IMR-90 (cell line): ENCODE measurements at regions not wholly inside any gene's neighbourhood (a gene's known extent, or its start where the extent isn't known, plus 50 kb on each side); places are given as distances from the start of the nearest gene placed in this dataset.

ENCODE experiments used
- ATAC-seq: fragments of 200-7000 bp; cut with Tn5 transposase; 2 replicates; pipeline ENCODE4 v1.9.1; 2020; ENCODE audit warnings: low read depth, mild to moderate bottlenecking, moderate library complexity
- BruUV-seq: library from RNA; stranded (reverse); fragments of 400-500 nt; replicated peaks from 2 replicates; lab custom pipeline; 2021; lab: Mats Ljungman, UMichigan
- CTCF ChIA-PET: fragments of 300-600 bp; formaldehyde crosslinking; extraction: SDS; loops from one replicate; lab custom pipeline; 2021; ENCODE audit warnings: antibody characterized with exemption; lab: Yijun Ruan, JAX
- POLR2A ChIA-PET: fragments of 300-600 bp; sonication (Branson Sonifier 250); formaldehyde crosslinking; loops from one replicate; lab custom pipeline; 2022; ENCODE audit warnings: antibody characterized with exemption; ENCODE audit not compliant: unreplicated experiment; lab: Charles Lee
- DNase-seq: peaks from one replicate; pipeline ENCODE4 v3.0.0; 2013
- H2AFZ ChIP-seq: replicated peaks from 2 replicates; pipeline ENCODE3; 2013; ENCODE audit warnings: low read length, mild to moderate bottlenecking; ENCODE audit not compliant: poor library complexity
- H2AK5ac ChIP-seq: 2 replicates; pipeline ENCODE4 v1.6.1; 2013; ENCODE audit warnings: low read depth, low read length, inconsistent platforms
- H2AK9ac ChIP-seq: replicated peaks from 2 replicates; pipeline ENCODE3; 2013; ENCODE audit warnings: mild to moderate bottlenecking, low read depth, low read length, moderate library complexity; ENCODE audit not compliant: poor library complexity
- H2BK120ac ChIP-seq: 2 replicates; pipeline ENCODE4 v1.6.1; 2013; ENCODE audit warnings: low read depth, low read length, inconsistent platforms
- H2BK15ac ChIP-seq: 3 replicates; pipeline ENCODE4 v1.6.1; 2013; ENCODE audit warnings: low read depth, low read length, inconsistent platforms
- H2BK20ac ChIP-seq: 2 replicates; pipeline ENCODE4 v1.6.1; 2013; ENCODE audit warnings: low read depth, mild to moderate bottlenecking, inconsistent platforms, low read length, moderate library complexity
- H2BK5ac ChIP-seq: 2 replicates; pipeline ENCODE4 v1.6.1; 2013; ENCODE audit warnings: mild to moderate bottlenecking, low read depth, low read length, inconsistent platforms; ENCODE audit not compliant: poor library complexity, severe bottlenecking
- H3K14ac ChIP-seq: replicated peaks from 2 replicates; pipeline ENCODE4 v1.6.1; 2013; ENCODE audit warnings: low read depth, low read length, inconsistent platforms
- H3K18ac ChIP-seq: 2 replicates; pipeline ENCODE4 v1.6.1; 2013; ENCODE audit warnings: low read depth, low read length, control low read depth
- H3K23ac ChIP-seq: 2 replicates; pipeline ENCODE4 v1.6.1; 2013; ENCODE audit warnings: low read depth, low read length, inconsistent platforms
- H3K27ac ChIP-seq: 2 replicates; pipeline ENCODE4 v1.5.1; 2013; ENCODE audit warnings: mild to moderate bottlenecking, control low read depth, low read length; ENCODE audit not compliant: insufficient read depth
- H3K27me3 ChIP-seq: 2 replicates; pipeline ENCODE4 v1.6.1; 2013; ENCODE audit warnings: low read length; ENCODE audit not compliant: control insufficient read depth, insufficient read depth
- H3K36me3 ChIP-seq: 2 replicates; pipeline ENCODE4 v1.6.1; 2013; ENCODE audit warnings: low read length, mixed read lengths; ENCODE audit not compliant: control insufficient read depth, insufficient read depth
- H3K4ac ChIP-seq: 2 replicates; pipeline ENCODE4 v1.6.1; 2013; ENCODE audit warnings: low read depth, low read length, inconsistent platforms
- H3K4me1 ChIP-seq: 2 replicates; pipeline ENCODE4 v1.6.1; 2013; ENCODE audit warnings: low read length, mixed read lengths; ENCODE audit not compliant: control insufficient read depth, insufficient read depth
- H3K4me2 ChIP-seq: 2 replicates; pipeline ENCODE4 v1.6.1; 2013; ENCODE audit warnings: low read depth, mild to moderate bottlenecking, control low read depth, low read length, moderate library complexity
- H3K4me3 ChIP-seq: 2 replicates; pipeline ENCODE4 v1.5.1; 2013; ENCODE audit warnings: low read depth, mild to moderate bottlenecking, control low read depth, low read length, moderate library complexity; ENCODE audit not compliant: insufficient read depth
- H3K56ac ChIP-seq: 2 replicates; pipeline ENCODE4 v1.6.1; 2013; ENCODE audit warnings: low read length, inconsistent platforms; ENCODE audit not compliant: insufficient read depth; ENCODE audit errors: extremely low read depth
- H3K79me1 ChIP-seq, 2 experiments: 2 replicates each; pipeline ENCODE4 v1.6.1; 2013; ENCODE audit warnings: low read length in 2 of 2, inconsistent platforms in 1 of 2, low read depth in 1 of 2
- H3K9ac ChIP-seq: 2 replicates; pipeline ENCODE4 v1.6.1; 2013; ENCODE audit warnings: low read depth, low read length, control low read depth
- H3K9me1 ChIP-seq: 2 replicates; pipeline ENCODE4 v1.6.1; 2013; ENCODE audit warnings: low read length, inconsistent platforms; ENCODE audit not compliant: insufficient read depth
- H3K9me3 ChIP-seq: 2 replicates; pipeline ENCODE4 v1.6.1; 2013; ENCODE audit warnings: low read length; ENCODE audit not compliant: control insufficient read depth, insufficient read depth
- H4K20me1 ChIP-seq: 2 replicates; pipeline ENCODE4 v1.6.1; 2013; ENCODE audit warnings: low read length, inconsistent platforms; ENCODE audit not compliant: insufficient read depth
- H4K5ac ChIP-seq: 2 replicates; pipeline ENCODE4 v1.6.1; 2013; ENCODE audit warnings: mild to moderate bottlenecking, low read depth, low read length, control low read depth
- H4K8ac ChIP-seq, 2 experiments: 2 replicates each; pipeline ENCODE4 v1.6.1; 2013; ENCODE audit warnings: low read depth in 2 of 2, low read length in 2 of 2, control low read depth in 1 of 2, inconsistent platforms in 1 of 2
- H4K91ac ChIP-seq: 2 replicates; pipeline ENCODE4 v1.6.1; 2013; ENCODE audit warnings: low read depth, low read length, inconsistent platforms; ENCODE audit not compliant: insufficient read depth
- BHLHE40 ChIP-seq: fragments of 150-350 bp; IDR thresholded peaks from 2 replicates; pipeline ENCODE4 v1.6.1; 2016; ENCODE audit warnings: mild to moderate bottlenecking, low read depth, low read length
- CHD1 ChIP-seq: IDR thresholded peaks from 2 replicates; pipeline ENCODE4 v1.6.1; 2012; ENCODE audit warnings: low read depth, low read length, improper control_type of control experiment
- MAFK ChIP-seq: IDR thresholded peaks from 2 replicates; pipeline ENCODE4 v1.6.1; 2012; ENCODE audit warnings: low read depth, low read length, improper control_type of control experiment
- NFE2L2 ChIP-seq: fragments of 150-350 bp; IDR thresholded peaks from 2 replicates; pipeline ENCODE4 v1.6.1; 2016; ENCODE audit warnings: low read depth, mild to moderate bottlenecking, low read length
- RAD21 ChIP-seq: IDR thresholded peaks from 2 replicates; pipeline ENCODE4 v1.6.1; 2012; ENCODE audit warnings: low read length, improper control_type of control experiment
- RFX5 ChIP-seq: IDR thresholded peaks from 2 replicates; pipeline ENCODE4 v1.8.0; 2012; ENCODE audit warnings: low read depth, mild to moderate bottlenecking, low read length, moderate library complexity
- SMC3 ChIP-seq: fragments of 150-350 bp; IDR thresholded peaks from 2 replicates; pipeline ENCODE4 v1.6.1; 2016; ENCODE audit warnings: low read depth, mild to moderate bottlenecking, antibody characterized with exemption, low read length, moderate library complexity
- WGBS, 2 experiments: methylation state at CpG; one replicate each; pipeline versions ENCODE4 v1.1.5 to v1.1.7; 2013; ENCODE audit warnings: missing lambda C conversion rate in 2 of 2; ENCODE audit not compliant: insufficient read length in 1 of 2; ENCODE audit errors: extremely low coverage in 2 of 2; 5-methylcytosine and 5-hydroxymethylcytosine counted together
- dilution Hi-C: fragments of 300-500 bp; cut with HindIII; formaldehyde crosslinking; loops from one replicate; pipeline ENCODE4 v1.14.3; 2018; ENCODE audit warnings: low sequenced_read_pairs; ENCODE audit not compliant: unreplicated experiment
- in situ Hi-C: fragments of 300-500 bp; cut with MboI; formaldehyde crosslinking; loops from 3 replicates; pipeline ENCODE4 v1.14.3; 2019; ENCODE audit warnings: low sequenced_read_pairs, inconsistent platforms, mixed read lengths
- intact Hi-C: fragments of 100-400 bp; cut with micrococcal nuclease; formaldehyde crosslinking; loops from 2 replicates; pipeline ENCODE4 v1.10.0; 2022
- TF ChIP-seq, protein P1 (sequence below): fragments of 150-350 bp; IDR thresholded peaks from 2 replicates; pipeline ENCODE4 v1.6.1; 2016; ENCODE audit warnings: low read depth, mild to moderate bottlenecking, low read length, moderate library complexity, borderline replicate concordance

- no peak overlapping the region for H4K8ac ChIP-seq
- H3K4me3 ChIP-seq: no peak overlapping the region
- no CpG with 5 or more reads among the region's 3 CpGs for WGBS, 2 experiments
- no peak overlapping the region for H2AK9ac ChIP-seq
- BruUV-seq: no TSS peak
- H3K23ac ChIP-seq: no peak overlapping the region
- no peak for DNase-seq
- no peaks in the 10 kb centered on the region; the same call in 1 of the 2 replicates for H3K27me3 ChIP-seq
- H3K9ac ChIP-seq: no peak overlapping the region
- ChIA-PET POLR2A (no interaction called here), CTCF (no interaction called here)
- H2AK5ac ChIP-seq: no peak overlapping the region
- no peak overlapping the region for H2AFZ ChIP-seq
- no peak overlapping the region for H2BK5ac ChIP-seq
- no peaks in the 10 kb centered on the region for H3K9me3 ChIP-seq
- no peaks in the 10 kb centered on the region for H3K4me1 ChIP-seq
- no peak overlapping the region for H2BK20ac ChIP-seq
- H2BK15ac ChIP-seq: no peak overlapping the region
- H3K14ac ChIP-seq: no peak overlapping the region
- H4K91ac ChIP-seq: no peak overlapping the region
- no peaks in the 10 kb centered on the region for H3K79me1 ChIP-seq
- dilution Hi-C loops: no loop called here
- ATAC-seq: no peak
- no peaks in the 10 kb centered on the region for H3K9me1 ChIP-seq
- H4K5ac ChIP-seq: no peak overlapping the region
- in situ Hi-C loops: no loop called here
- intact Hi-C loops: no loop called here
- no peak overlapping the region for H3K18ac ChIP-seq
- no peak overlapping the region for H3K4ac ChIP-seq
- no peak overlapping the region for H3K4me2 ChIP-seq
- TF ChIP-seq, protein P1, sequence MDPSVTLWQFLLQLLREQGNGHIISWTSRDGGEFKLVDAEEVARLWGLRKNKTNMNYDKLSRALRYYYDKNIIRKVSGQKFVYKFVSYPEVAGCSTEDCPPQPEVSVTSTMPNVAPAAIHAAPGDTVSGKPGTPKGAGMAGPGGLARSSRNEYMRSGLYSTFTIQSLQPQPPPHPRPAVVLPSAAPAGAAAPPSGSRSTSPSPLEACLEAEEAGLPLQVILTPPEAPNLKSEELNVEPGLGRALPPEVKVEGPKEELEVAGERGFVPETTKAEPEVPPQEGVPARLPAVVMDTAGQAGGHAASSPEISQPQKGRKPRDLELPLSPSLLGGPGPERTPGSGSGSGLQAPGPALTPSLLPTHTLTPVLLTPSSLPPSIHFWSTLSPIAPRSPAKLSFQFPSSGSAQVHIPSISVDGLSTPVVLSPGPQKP: no peak
- no peak for TF ChIP-seq MAFK
- no peak for TF ChIP-seq SMC3
- TF ChIP-seq RFX5: no peak
- no peak for TF ChIP-seq RAD21
- TF ChIP-seq CHD1: no peak
- TF ChIP-seq BHLHE40: no peak
- TF ChIP-seq NFE2L2: no peak
- no peaks in the 10 kb centered on the region for H4K20me1 ChIP-seq
- no peak overlapping the region for H3K56ac ChIP-seq
- H3K27ac ChIP-seq: no peak overlapping the region
- H2BK120ac ChIP-seq: no peak overlapping the region
- H3K36me3 ChIP-seq: no peaks in the 10 kb centered on the region
Observed at GRCh38 chr14:59041308-59041707, 147.2 kb upstream of the DAAM1 start.
